Coronary artery (tissue), 2 donors: ENCODE measurements at regions not wholly inside any gene's neighbourhood (a gene's known extent, or its start where the extent isn't known, plus 50 kb on each side); places are given as distances from the start of the nearest gene placed in this dataset.
A peak's percentile ranks its signal among the peaks of the same experiment; 100 is the strongest.

Source experiments
- DNase-seq: peaks from one replicate; pipeline ENCODE4 v3.0.0-alpha.2; 2017; ENCODE audit warnings: low spot score
- H3K27ac ChIP-seq, 2 donors: fragments of 200-600 bp; sonication (generic); one replicate each; pipeline ENCODE4 v1.5.1; 2016 to 2019
- H3K4me3 ChIP-seq: fragments of 200-600 bp; sonication (generic); 2 replicates; pipeline ENCODE4 v1.5.1; 2016; ENCODE audit warnings: mild to moderate bottlenecking, moderate library complexity
- CTCF ChIP-seq: fragments of 200-600 bp; sonication (generic); IDR thresholded peaks from one replicate; pipeline ENCODE4 v1.5.1; 2019; ENCODE audit warnings: antibody characterized with exemption

- Histone ChIP-seq H3K4me3 (no peak overlapping the region), H3K27ac (no peak overlapping the region)
- DNase-seq = no peak
- TF ChIP-seq CTCF = no peak
Observed at GRCh38 chr2:155755481-155755880, 577.0 kb downstream of the NR4A2 start.

- H3K4me3 ChIP-seq = no peak overlapping the region
- no peak for DNase-seq
Observed at GRCh38 chr2:155748131-155748530, 584.4 kb downstream of the NR4A2 start.

DNA sequence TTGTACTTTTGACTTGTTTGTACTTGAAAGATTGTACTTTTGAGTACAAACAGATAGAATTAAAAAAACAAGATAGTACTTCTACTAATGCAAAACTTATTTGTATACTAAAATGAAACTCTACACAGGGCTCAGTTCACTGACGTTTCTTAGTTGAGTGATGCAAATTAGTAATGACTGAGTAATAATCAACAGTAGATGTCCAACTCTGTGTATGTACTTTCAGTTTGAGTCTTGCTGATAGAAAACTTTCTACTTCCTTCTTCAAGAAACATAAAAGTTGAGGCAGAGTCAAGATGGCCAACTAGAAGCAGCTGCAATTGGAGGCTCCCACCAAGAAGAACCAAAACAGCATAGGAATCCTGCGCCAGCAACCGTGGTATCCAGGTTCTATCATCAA, 585.0 kb downstream of the NR4A2 start:
- TF ChIP-seq CTCF = no peak
- Histone ChIP-seq H3K4me3 (no peak overlapping the region), H3K27ac (no peak overlapping the region)
- DNase-seq = no peak

More at GRCh38 chr2:155748131-155748530, 584.4 kb downstream of the NR4A2 start:
- no peak overlapping the region for H3K27ac ChIP-seq
- TF ChIP-seq CTCF = no peak

- no peak for TF ChIP-seq CTCF
- no peak for DNase-seq
- no peak overlapping the region for H3K4me3 ChIP-seq
- no peak overlapping the region for H3K27ac ChIP-seq
Observed at GRCh38 chr2:155733091-155733853, 599.2 kb downstream of the NR4A2 start.

DNA sequence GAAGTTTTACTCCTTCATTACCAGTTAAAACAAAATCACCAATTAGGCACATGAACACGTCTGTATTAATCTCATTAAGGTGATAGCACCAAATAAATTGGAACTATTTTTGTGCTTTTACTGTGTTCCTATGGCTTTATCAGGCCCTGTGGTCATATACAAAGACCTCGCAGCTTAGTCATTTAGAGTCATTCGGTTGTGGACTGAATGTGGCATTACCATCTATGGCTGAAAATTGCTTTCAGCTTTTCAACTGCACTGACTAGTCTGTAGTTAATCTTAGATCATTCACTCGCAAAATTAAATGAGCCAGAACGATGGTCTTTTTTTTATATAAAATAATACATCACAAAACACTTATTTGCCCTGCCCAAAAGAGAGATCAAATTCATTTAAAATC, 601.7 kb downstream of the NR4A2 start:
- DNase-seq = no peak
- H3K4me3 ChIP-seq = no peak overlapping the region
- no peak for TF ChIP-seq CTCF
- no peak overlapping the region for H3K27ac ChIP-seq

- TF ChIP-seq CTCF = no peak
- no peak overlapping the region for H3K27ac ChIP-seq
- H3K4me3 ChIP-seq = peak overlapping the region; percentile 43
- no peak for DNase-seq
Observed at GRCh38 chr2:155727187-155727895, 605.2 kb downstream of the NR4A2 start.

DNA sequence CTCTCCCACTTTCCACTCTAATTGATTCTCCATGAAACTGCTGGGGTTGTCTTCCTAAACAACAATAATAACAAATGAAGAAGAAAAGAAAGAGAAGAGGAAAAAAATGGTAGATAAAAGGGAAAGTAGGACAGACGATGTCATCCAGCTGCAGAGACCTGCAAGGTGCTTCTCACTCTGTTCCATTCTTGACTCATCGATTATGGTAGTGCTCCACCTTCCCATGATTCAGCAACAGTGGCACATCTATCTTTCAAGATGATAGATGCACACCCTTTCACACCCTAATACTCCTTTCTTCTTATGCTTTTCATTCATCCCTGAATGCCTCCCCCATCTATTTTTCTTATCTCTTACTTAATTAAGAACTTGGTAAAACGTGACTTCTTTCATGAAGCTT, 610.2 kb downstream of the NR4A2 start:
- TF ChIP-seq CTCF = no peak
- no peak for DNase-seq
- Histone ChIP-seq H3K4me3 (no peak overlapping the region), H3K27ac (no peak overlapping the region)
